Lower leg skin (tissue), 3 donors: ENCODE measurements at regions not wholly inside any gene's neighbourhood (a gene's known extent, or its start where the extent isn't known, plus 50 kb on each side); places are given as distances from the start of the nearest gene placed in this dataset.

Experiments used
- POLR2A ChIP-seq, 2 donors: fragments of 450-650 bp; IDR thresholded peaks; one replicate each; pipeline ENCODE4 v1.6.1; 2016 to 2017; ENCODE audit warnings: antibody characterized with exemption in 2 of 2, mild to moderate bottlenecking in 1 of 2, moderate library complexity in 1 of 2
- TF ChIP-seq, protein P1 (sequence below), 3 donors: fragments of 450-650 bp; IDR thresholded peaks; one replicate each; pipeline ENCODE4 v1.5.1; 2016; ENCODE audit warnings: antibody characterized with exemption in 3 of 3, mild to moderate bottlenecking in 3 of 3, moderate library complexity in 2 of 3

DNA sequence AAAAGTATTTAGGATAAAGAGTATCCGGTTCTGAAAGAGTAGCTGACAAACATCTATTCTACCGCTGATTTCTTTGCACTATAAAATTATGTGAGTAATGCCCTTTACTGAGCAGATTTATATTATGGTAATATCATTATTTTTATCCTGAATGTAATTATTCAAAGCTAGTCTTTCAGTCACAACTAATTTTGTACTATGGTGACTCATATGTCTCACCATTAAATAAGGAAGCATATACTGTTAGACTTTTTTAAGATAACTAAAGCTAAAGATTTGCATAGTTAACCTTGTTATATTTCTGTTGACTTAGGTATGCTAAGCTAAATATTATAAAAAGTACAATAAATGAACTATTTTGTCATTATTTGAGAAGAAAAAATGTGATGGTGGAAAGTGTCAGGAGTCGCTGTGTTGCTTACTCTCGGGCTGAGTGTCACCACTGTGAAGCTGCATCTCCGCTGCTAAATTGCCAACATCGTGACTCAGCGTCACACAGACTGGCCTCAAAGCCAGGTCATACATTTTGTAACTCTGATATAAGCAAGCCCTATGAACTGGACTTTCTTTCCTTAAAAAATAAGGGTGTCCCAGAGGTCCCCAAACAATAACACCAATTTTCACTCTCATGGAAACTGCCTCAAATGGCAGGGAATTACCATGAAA is 69.1 kb upstream of the SSTR1 start:
- TF ChIP-seq, protein P1, sequence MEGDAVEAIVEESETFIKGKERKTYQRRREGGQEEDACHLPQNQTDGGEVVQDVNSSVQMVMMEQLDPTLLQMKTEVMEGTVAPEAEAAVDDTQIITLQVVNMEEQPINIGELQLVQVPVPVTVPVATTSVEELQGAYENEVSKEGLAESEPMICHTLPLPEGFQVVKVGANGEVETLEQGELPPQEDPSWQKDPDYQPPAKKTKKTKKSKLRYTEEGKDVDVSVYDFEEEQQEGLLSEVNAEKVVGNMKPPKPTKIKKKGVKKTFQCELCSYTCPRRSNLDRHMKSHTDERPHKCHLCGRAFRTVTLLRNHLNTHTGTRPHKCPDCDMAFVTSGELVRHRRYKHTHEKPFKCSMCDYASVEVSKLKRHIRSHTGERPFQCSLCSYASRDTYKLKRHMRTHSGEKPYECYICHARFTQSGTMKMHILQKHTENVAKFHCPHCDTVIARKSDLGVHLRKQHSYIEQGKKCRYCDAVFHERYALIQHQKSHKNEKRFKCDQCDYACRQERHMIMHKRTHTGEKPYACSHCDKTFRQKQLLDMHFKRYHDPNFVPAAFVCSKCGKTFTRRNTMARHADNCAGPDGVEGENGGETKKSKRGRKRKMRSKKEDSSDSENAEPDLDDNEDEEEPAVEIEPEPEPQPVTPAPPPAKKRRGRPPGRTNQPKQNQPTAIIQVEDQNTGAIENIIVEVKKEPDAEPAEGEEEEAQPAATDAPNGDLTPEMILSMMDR (IDR thresholded peaks at IDR 0.05): no peak
- TF ChIP-seq POLR2A (IDR thresholded peaks at IDR 0.05): no peak
